Thoracic aorta (tissue), 2 donors: ENCODE measurements at regions not wholly inside any gene's neighbourhood (a gene's known extent, or its start where the extent isn't known, plus 50 kb on each side); places are given as distances from the start of the nearest gene placed in this dataset.

Source experiments
- ATAC-seq: fragments of 150-250 bp; one replicate; pipeline ENCODE4 v1.8.0; 2017; ENCODE audit warnings: low read depth; ENCODE audit not compliant: insufficient number of reproducible peaks, low FRiP score
- DNase-seq: peaks from one replicate; pipeline ENCODE4 v3.0.0-alpha.2; 2020; ENCODE audit warnings: low spot score
- H3K27ac ChIP-seq, 2 donors: fragments of 200-600 bp; sonication (generic); 1 replicate in 1 of 2; 2 replicates in 1 of 2; pipeline ENCODE4 v1.5.1; 2016; ENCODE audit warnings: mild to moderate bottlenecking in 2 of 2, moderate library complexity in 2 of 2
- H3K27me3 ChIP-seq: fragments of 200-600 bp; sonication (generic); replicated peaks from 2 replicates; pipeline ENCODE4 v1.6.0; 2016; ENCODE audit warnings: mild to moderate bottlenecking; ENCODE audit not compliant: insufficient read depth
- H3K36me3 ChIP-seq: fragments of 200-600 bp; sonication (generic); one replicate; pipeline ENCODE4 v1.5.1; 2016
- H3K4me1 ChIP-seq, 2 donors: fragments of 200-600 bp; sonication (generic); 1 replicate in 1 of 2; 2 replicates in 1 of 2; pipeline versions ENCODE4 v1.5.1 to v1.6.0; 2016; ENCODE audit warnings: low read depth in 2 of 2, mild to moderate bottlenecking in 1 of 2; ENCODE audit not compliant: control insufficient read depth in 1 of 2
- H3K4me3 ChIP-seq: fragments of 200-600 bp; sonication (generic); 2 replicates; pipeline ENCODE4 v1.5.1; 2016; ENCODE audit warnings: mild to moderate bottlenecking
- H3K9me3 ChIP-seq: fragments of 200-600 bp; sonication (generic); 2 replicates; pipeline ENCODE4 v1.5.1; 2016
- CTCF ChIP-seq: fragments of 200-600 bp; sonication (generic); IDR thresholded peaks from one replicate; pipeline ENCODE4 v1.5.1; 2019; ENCODE audit warnings: antibody characterized with exemption

- no peak overlapping the region for H3K4me3 ChIP-seq
- no peaks in the 10 kb centered on the region for H3K9me3 ChIP-seq
- ATAC-seq = no peak
- no peaks in the 10 kb centered on the region for H3K36me3 ChIP-seq
- H3K4me1 ChIP-seq = no peaks in the 10 kb centered on the region
- no peak for TF ChIP-seq CTCF
- no peaks in the 10 kb centered on the region for H3K27me3 ChIP-seq
- no peak for DNase-seq
- H3K27ac ChIP-seq = no peak overlapping the region
Measured at GRCh38 chr2:191598296-191598695, 79.6 kb upstream of the NABP1 start.

- H3K27me3 ChIP-seq = no peaks in the 10 kb centered on the region
- H3K9me3 ChIP-seq = no peaks in the 10 kb centered on the region
- ATAC-seq = no peak
- no peak overlapping the region for H3K4me3 ChIP-seq
- no peak for DNase-seq
- H3K36me3 ChIP-seq = no peaks in the 10 kb centered on the region
- TF ChIP-seq CTCF = no peak
- H3K27ac ChIP-seq = no peak overlapping the region
- no peaks in the 10 kb centered on the region for H3K4me1 ChIP-seq
Measured at GRCh38 chr2:191601060-191601459, 76.9 kb upstream of the NABP1 start.

- Histone ChIP-seq H3K36me3 (no peaks in the 10 kb centered on the region), H3K27ac (no peak overlapping the region), H3K4me3 (no peak overlapping the region), H3K9me3 (no peaks in the 10 kb centered on the region), H3K4me1 (no peaks in the 10 kb centered on the region), H3K27me3 (no peaks in the 10 kb centered on the region)
- no peak for TF ChIP-seq CTCF
- no peak for ATAC-seq
- DNase-seq = no peak
Measured at GRCh38 chr2:191604154-191604553, 73.8 kb upstream of the NABP1 start.

GRCh38 chr2:191607096-191607495, 70.8 kb upstream of the NABP1 start:
- H3K9me3 ChIP-seq = no peaks in the 10 kb centered on the region
- no peaks in the 10 kb centered on the region for H3K27me3 ChIP-seq
- H3K4me1 ChIP-seq = no peaks in the 10 kb centered on the region
- H3K36me3 ChIP-seq = no peaks in the 10 kb centered on the region
- no peak for DNase-seq
- TF ChIP-seq CTCF = no peak
- H3K4me3 ChIP-seq = no peak overlapping the region
- ATAC-seq = no peak
- H3K27ac ChIP-seq = no peak overlapping the region

- Histone ChIP-seq H3K36me3 (no peaks in the 10 kb centered on the region), H3K4me3 (no peak overlapping the region), H3K9me3 (no peaks in the 10 kb centered on the region), H3K27me3 (no peaks in the 10 kb centered on the region), H3K27ac (no peak overlapping the region), H3K4me1 (no peaks in the 10 kb centered on the region)
- DNase-seq = no peak
- TF ChIP-seq CTCF = no peak
- ATAC-seq = no peak
Measured at GRCh38 chr2:191610756-191611155, 67.2 kb upstream of the NABP1 start.
